ENCODE measurements at regions not wholly inside any gene's neighbourhood (a gene's known extent, or its start where the extent isn't known, plus 50 kb on each side); places are given as distances from the start of the nearest gene placed in this dataset.

DNA sequence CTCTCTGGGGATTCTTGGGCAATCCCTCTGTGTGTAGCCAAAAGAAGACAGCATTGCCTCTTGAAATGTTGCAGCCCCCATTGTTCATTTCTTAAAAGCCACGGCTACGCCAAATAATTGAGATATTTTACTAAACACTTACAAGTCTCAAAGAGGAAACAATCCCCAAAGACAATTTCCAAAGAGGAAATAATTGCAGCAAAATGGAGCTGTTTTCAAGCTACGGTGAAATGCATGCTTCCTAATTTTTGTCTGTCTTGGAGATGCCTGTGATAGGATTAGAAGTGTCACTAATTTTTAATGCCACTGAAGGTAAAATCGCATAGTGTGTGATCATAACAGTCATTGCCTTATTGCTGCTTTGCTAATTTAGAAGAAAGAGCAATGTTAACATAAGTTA lies 72.9 kb upstream of the NAMPT start:
- POLR2A ChIA-PET: no interaction called here
- Mint-ChIP-seq H3K27ac (no peak overlapping the region), H3K4me3 (no peak overlapping the region), H3K9me3 (no peaks in the 10 kb centered on the region), H3K27me3 (peaks cover 25% of the 10 kb centered on the region), H3K4me1 (peaks cover 1% of the 10 kb centered on the region), H3K36me3 (ENCODE audit: low read depth) (no peaks in the 10 kb centered on the region)
- CTCF ChIA-PET: no interaction called here
- TF ChIP-seq, protein P1, sequence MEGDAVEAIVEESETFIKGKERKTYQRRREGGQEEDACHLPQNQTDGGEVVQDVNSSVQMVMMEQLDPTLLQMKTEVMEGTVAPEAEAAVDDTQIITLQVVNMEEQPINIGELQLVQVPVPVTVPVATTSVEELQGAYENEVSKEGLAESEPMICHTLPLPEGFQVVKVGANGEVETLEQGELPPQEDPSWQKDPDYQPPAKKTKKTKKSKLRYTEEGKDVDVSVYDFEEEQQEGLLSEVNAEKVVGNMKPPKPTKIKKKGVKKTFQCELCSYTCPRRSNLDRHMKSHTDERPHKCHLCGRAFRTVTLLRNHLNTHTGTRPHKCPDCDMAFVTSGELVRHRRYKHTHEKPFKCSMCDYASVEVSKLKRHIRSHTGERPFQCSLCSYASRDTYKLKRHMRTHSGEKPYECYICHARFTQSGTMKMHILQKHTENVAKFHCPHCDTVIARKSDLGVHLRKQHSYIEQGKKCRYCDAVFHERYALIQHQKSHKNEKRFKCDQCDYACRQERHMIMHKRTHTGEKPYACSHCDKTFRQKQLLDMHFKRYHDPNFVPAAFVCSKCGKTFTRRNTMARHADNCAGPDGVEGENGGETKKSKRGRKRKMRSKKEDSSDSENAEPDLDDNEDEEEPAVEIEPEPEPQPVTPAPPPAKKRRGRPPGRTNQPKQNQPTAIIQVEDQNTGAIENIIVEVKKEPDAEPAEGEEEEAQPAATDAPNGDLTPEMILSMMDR (IDR thresholded peaks at IDR 0.05): no peak
- no peak for ATAC-seq (ENCODE audit: low read depth)
- DNase-seq: no peak
- intact Hi-C loops (cut with micrococcal nuclease): no loop called here

DNA sequence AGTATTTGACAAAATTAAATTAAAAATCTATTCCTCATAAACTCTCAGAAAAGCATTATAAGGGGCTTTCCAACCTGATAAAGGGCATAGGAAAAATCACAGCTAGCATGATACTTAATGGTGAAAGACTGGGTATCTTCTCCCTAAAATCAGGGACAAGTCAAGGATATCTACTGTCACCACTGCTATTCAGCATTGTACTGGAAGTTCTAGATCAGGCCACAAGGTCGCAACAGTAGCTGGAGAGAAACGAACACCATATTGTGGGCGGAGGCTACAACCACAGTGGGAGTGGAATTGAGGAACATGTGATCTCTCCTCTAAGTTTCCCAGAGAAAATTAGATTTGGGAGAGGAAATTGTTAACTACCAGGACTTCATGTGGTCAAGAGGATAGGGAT lies 70.0 kb upstream of the NAMPT start:
- DNase-seq: no peak
- no peaks in the 10 kb centered on the region for H3K36me3 Mint-ChIP-seq (ENCODE audit: low read depth)
- POLR2A ChIA-PET: no interaction called here
- no peaks in the 10 kb centered on the region for H3K4me1 Mint-ChIP-seq
- no peak overlapping the region for H3K27ac Mint-ChIP-seq
- TF ChIP-seq, protein P1 (IDR thresholded peaks at IDR 0.05): no peak
- CTCF ChIA-PET: no interaction called here
- H3K4me3 Mint-ChIP-seq: no peak overlapping the region
- intact Hi-C loops (cut with micrococcal nuclease): no loop called here
- H3K27me3 Mint-ChIP-seq: peaks cover 21% of the 10 kb centered on the region
- ATAC-seq (ENCODE audit: low read depth): no peak
- no peaks in the 10 kb centered on the region for H3K9me3 Mint-ChIP-seq

GRCh38 chr7:106353944-106354343 lies 69.2 kb upstream of the NAMPT start:
- Mint-ChIP-seq H3K4me1 (no peaks in the 10 kb centered on the region), H3K27ac (no peak overlapping the region), H3K36me3 (ENCODE audit: low read depth) (no peaks in the 10 kb centered on the region), H3K4me3 (no peak overlapping the region), H3K27me3 (peaks cover 14% of the 10 kb centered on the region), H3K9me3 (no peaks in the 10 kb centered on the region)
- no peak for ATAC-seq (ENCODE audit: low read depth)
- ChIA-PET POLR2A (no interaction called here), CTCF (no interaction called here)
- no peak for DNase-seq
- intact Hi-C loops (cut with micrococcal nuclease): no loop called here
- TF ChIP-seq, protein P1 (IDR thresholded peaks at IDR 0.05): no peak

DNA sequence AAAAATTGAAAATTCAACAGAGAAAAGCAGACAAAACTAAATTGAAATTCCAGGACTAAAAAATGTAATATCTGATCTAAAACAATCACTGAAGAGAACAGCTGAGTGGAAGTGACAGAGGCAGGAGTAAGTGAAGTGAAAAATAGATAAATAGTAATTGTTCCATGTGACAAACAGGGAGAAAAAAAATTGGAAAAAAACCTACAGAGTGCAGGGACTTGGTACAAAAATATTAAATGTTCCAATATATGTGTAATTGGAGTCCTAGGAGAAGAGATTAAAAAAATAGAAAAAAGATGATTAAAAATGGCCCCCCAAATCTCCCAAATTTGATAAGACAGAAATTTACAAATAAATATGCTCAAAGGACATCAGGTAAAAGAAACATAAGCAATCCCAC lies 63.4 kb upstream of the NAMPT start:
- H3K4me1 Mint-ChIP-seq: peaks cover 27% of the 10 kb centered on the region
- ChIA-PET POLR2A (interaction anchor here (4.2 kb wide), 1 partner anchor 63 kb away, joined by 33 read pairs; the partner anchor contains the start of gene NAMPT), CTCF (interaction anchor here (1.7 kb wide), 1 partner anchor 172 kb away, joined by 4 read pairs; no protein-coding TSS in a partner anchor)
- DNase-seq (no peak), ATAC-seq (ENCODE audit: low read depth) (no peak)
- intact Hi-C loops (cut with micrococcal nuclease): loop anchor here (5.0 kb wide), 1 partner anchor 114 kb away; no protein-coding TSS in a partner anchor
- no peaks in the 10 kb centered on the region for H3K36me3 Mint-ChIP-seq (ENCODE audit: low read depth)
- H3K27ac Mint-ChIP-seq: no peak overlapping the region
- TF ChIP-seq, protein P1 (IDR thresholded peaks at IDR 0.05): no peak
- H3K4me3 Mint-ChIP-seq: no peak overlapping the region
- peaks cover 8% of the 10 kb centered on the region for H3K27me3 Mint-ChIP-seq
- peaks cover 11% of the 10 kb centered on the region for H3K9me3 Mint-ChIP-seq

- Mint-ChIP-seq H3K36me3 (ENCODE audit: low read depth) (no peaks in the 10 kb centered on the region), H3K9me3 (peaks cover 15% of the 10 kb centered on the region), H3K27ac (peak overlapping the region; percentile 53), H3K4me3 (no peak overlapping the region), H3K27me3 (peaks cover 5% of the 10 kb centered on the region), H3K4me1 (peaks cover 27% of the 10 kb centered on the region)
- TF ChIP-seq, protein P1 (IDR thresholded peaks at IDR 0.05): no peak
- ChIA-PET POLR2A (interaction anchor here (2.3 to 4.2 kb wide), 2 partner anchors 62 to 78 kb away, joined by 12 to 33 read pairs; partner anchors contain the start of gene NAMPT), CTCF (interaction anchor here (1.7 kb wide), 1 partner anchor 171 kb away, joined by 4 read pairs; no protein-coding TSS in a partner anchor)
- ATAC-seq (ENCODE audit: low read depth): no peak
- intact Hi-C loops (cut with micrococcal nuclease): loop anchor here (5.0 kb wide), 1 partner anchor 115 kb away; no protein-coding TSS in a partner anchor
- no peak for DNase-seq
Measured at GRCh38 chr7:106347229-106347833, 62.5 kb upstream of the NAMPT start.
